Activated naive CD8-positive, alpha-beta T cell treated with anti-CD3 and anti-CD28 coated beads, Interleukin-2, amount 10 ng/mL, durations not matched to agents 7 days and 5 days (primary cell): ENCODE measurements at regions not wholly inside any gene's neighbourhood (a gene's known extent, or its start where the extent isn't known, plus 50 kb on each side); places are given as distances from the start of the nearest gene placed in this dataset.
"Not testable (repeated sequence)": the region's sequence is repeated elsewhere in the genome, so short reads cannot be mapped to it uniquely, and the experiment has no call there.

Experiments used
- ATAC-seq: fragments of 150-1000 bp; cut with Tn5 transposase; one replicate; pipeline ENCODE4 v1.10.0; 2021; ENCODE audit warnings: low read depth, moderate library complexity
- POLR2A ChIA-PET: fragments of 350-600 bp; sonication (Branson Sonifier 250); formaldehyde crosslinking; loops from one replicate; lab custom pipeline; 2021; ENCODE audit warnings: antibody characterized with exemption; lab: Charles Lee
- DNase-seq: peaks from one replicate; pipeline ENCODE4 v3.0.0; 2021
- H3K27ac Mint-ChIP-seq: one replicate; pipeline ENCODE4 v1.8.0; 2022; ENCODE audit warnings: mild to moderate bottlenecking, mixed read lengths
- H3K27me3 Mint-ChIP-seq: one replicate; pipeline ENCODE4 v1.8.0; 2022; ENCODE audit warnings: mild to moderate bottlenecking, moderate library complexity, mixed read lengths
- H3K36me3 Mint-ChIP-seq: one replicate; pipeline ENCODE4 v1.8.0; 2021; ENCODE audit warnings: mild to moderate bottlenecking, mixed read lengths
- H3K4me1 Mint-ChIP-seq: one replicate; pipeline ENCODE4 v1.8.0; 2021; ENCODE audit warnings: mixed read lengths
- H3K4me3 Mint-ChIP-seq: one replicate; pipeline ENCODE4 v1.8.0; 2022; ENCODE audit warnings: mild to moderate bottlenecking, moderate library complexity, mixed read lengths
- H3K9me3 Mint-ChIP-seq: one replicate; pipeline ENCODE4 v1.8.0; 2021; ENCODE audit warnings: mixed read lengths

DNA sequence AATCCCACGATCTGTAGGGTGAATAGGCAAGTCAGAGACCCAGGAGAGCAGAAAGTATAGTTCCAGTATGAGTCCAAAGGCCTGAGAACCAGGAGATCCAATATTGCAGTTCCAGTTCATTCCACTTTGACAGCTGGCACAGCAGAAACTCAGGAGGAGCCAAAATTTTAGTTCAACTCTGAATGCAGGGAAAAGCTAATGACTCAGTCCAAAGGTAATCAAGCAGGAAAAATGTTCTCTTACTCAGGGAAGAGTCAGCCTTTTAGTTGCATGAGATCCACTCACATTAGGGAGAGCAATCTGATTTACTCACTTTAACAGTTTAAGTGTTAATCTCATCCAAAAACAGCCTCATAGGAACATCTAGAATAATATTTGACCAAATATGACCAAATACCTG is 130.2 kb upstream of the LRFN5 start:
- no peaks in the 10 kb centered on the region for H3K9me3 Mint-ChIP-seq
- ATAC-seq, result no peak
- no peaks in the 10 kb centered on the region for H3K36me3 Mint-ChIP-seq
- H3K4me1 Mint-ChIP-seq, result no peaks in the 10 kb centered on the region
- no peaks in the 10 kb centered on the region for H3K27me3 Mint-ChIP-seq
- H3K27ac Mint-ChIP-seq, result no peak overlapping the region
- DNase-seq, result no peak
- POLR2A ChIA-PET, result no interaction called here
- no peak overlapping the region for H3K4me3 Mint-ChIP-seq

DNA sequence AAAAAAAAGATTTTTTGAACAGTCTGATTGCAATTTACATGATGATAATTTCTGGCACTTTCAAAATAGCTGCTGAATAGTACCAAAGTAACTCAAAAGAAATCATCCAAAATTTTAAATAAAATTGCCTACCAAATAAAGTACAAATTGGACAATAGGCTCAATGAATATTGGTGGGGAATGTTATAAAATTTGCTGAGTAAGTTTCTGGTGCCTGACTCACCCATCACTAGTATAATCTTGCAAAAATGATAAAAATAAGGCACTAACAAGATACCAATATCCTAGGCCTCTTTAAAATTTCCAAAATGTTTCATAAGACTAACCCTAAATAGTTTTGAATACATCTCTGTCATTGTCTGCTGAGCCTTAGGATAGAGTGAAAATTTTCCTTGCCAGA is 145.3 kb upstream of the LRFN5 start:
- DNase-seq, result no peak
- H3K9me3 Mint-ChIP-seq, result no peaks in the 10 kb centered on the region
- no peaks in the 10 kb centered on the region for H3K4me1 Mint-ChIP-seq
- ATAC-seq, result no peak
- H3K27ac Mint-ChIP-seq, result no peak overlapping the region
- no peaks in the 10 kb centered on the region for H3K36me3 Mint-ChIP-seq
- no peaks in the 10 kb centered on the region for H3K27me3 Mint-ChIP-seq
- POLR2A ChIA-PET, result no interaction called here
- H3K4me3 Mint-ChIP-seq, result no peak overlapping the region

DNA sequence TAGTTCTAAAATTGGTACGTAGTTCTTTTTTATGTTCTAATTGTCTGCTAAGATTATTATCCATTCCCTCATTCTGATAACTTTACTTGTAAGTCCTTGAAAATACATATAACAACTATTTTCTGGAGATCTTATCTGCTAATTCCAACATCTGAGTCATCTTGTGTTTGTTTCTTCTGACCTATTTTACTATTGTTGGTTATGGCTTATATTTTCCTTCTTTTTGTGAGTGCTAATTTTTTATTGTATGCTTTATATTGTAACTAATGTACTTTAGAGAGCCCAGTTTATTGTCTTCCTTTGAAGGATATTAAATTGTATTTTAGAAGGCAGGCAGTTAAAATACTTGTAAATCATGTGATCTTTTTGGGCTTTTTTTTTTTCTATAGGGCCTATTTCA is 149.3 kb upstream of the LRFN5 start:
- Mint-ChIP-seq H3K9me3 (no peaks in the 10 kb centered on the region), H3K27me3 (no peaks in the 10 kb centered on the region), H3K4me1 (no peaks in the 10 kb centered on the region), H3K4me3 (no peak overlapping the region), H3K36me3 (no peaks in the 10 kb centered on the region), H3K27ac (no peak overlapping the region)
- DNase-seq (no peak), ATAC-seq (no peak)
- POLR2A ChIA-PET, result no interaction called here

DNA sequence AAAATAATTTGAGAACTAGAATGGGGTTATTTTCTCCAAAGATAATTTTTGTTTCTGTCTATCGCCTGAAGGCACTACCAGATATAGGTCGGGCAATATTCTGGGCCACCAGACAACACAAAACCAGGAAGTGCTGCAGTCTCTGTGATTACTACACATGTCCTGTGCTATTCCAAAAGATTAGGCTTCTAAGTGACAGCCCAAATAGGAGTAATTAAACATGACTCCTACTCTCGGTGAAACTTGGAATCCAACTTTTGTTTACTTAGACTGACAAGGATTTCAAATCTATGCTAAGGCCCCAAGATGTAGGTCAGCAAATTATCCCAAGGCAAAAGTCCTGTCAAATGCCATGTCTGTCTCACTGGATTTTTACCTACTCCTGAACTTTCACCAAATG is 157.6 kb upstream of the LRFN5 start:
- Mint-ChIP-seq H3K36me3 (no peaks in the 10 kb centered on the region), H3K27ac (no peak overlapping the region), H3K4me1 (no peaks in the 10 kb centered on the region), H3K9me3 (no peaks in the 10 kb centered on the region), H3K27me3 (no peaks in the 10 kb centered on the region), H3K4me3 (no peak overlapping the region)
- POLR2A ChIA-PET, result no interaction called here
- DNase-seq (no peak), ATAC-seq (no peak)

DNA sequence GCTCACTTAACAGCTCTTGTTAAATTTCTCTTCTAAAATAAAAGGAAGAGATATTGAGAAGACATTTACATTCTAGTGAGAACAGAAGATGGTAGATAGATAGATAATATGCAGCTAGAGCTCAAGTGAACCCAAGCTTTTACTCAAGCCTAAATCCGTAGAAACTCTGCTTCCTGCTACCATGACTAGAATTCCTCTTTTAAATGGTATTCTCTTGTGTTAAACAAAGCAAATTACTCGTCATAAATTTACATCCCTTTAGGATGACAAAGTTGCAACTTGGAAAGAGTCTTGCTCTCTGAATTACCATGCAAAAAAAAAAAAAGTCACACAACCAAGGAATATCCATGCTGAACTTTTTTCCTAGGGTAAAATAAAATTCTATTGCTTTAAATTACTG is 160.7 kb upstream of the LRFN5 start:
- DNase-seq, result no peak
- no peaks in the 10 kb centered on the region for H3K27me3 Mint-ChIP-seq
- no peaks in the 10 kb centered on the region for H3K9me3 Mint-ChIP-seq
- H3K4me1 Mint-ChIP-seq, result no peaks in the 10 kb centered on the region
- POLR2A ChIA-PET, result no interaction called here
- no peak overlapping the region for H3K4me3 Mint-ChIP-seq
- no peak overlapping the region for H3K27ac Mint-ChIP-seq
- H3K36me3 Mint-ChIP-seq, result no peaks in the 10 kb centered on the region
- no peak for ATAC-seq

DNA sequence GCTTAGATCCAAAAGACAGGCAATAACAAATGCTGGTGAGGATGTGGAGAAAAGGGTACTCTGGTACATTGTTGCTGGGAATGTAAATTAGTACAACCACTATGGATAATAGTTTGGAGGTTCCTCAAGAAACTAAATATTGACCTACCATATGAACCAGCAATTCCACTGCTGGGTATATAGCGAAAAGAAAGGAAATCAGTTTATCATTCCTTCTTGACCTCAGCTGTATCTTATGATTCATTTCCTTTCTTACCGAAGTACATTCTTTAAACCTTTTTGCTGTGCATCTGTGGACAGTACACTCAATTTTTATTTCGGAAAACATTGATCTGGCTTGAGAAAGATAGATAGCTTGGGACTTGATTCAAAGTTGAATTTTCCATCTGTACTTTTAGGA is 183.2 kb upstream of the LRFN5 start:
- Mint-ChIP-seq H3K4me1 (no peaks in the 10 kb centered on the region), H3K27ac (no peak overlapping the region), H3K27me3 (no peaks in the 10 kb centered on the region), H3K4me3 (no peak overlapping the region), H3K9me3 (peaks cover 2% of the 10 kb centered on the region), H3K36me3 (no peaks in the 10 kb centered on the region)
- DNase-seq, result no peak
- no peak for ATAC-seq
- POLR2A ChIA-PET, result no interaction called here

DNA sequence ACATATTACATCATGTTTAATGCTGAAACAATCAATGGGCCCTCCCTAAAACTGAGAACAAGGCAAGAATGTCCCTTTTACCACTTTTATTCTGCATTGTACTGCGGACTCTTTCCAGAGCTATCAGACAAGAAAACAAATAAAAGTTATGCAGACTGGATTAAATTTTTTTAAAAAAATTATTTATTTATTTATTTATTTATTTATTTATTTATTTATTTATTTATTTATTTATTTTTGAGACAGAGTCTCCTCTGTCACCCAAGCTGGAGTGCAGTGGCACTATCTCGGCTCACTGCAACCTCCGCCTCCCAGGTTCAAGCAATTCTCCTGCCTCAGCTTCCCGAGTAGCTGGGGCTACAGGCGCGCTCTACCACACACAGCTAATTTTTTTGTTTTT is 185.4 kb upstream of the LRFN5 start:
- H3K27me3 Mint-ChIP-seq, H3K4me3 Mint-ChIP-seq, H3K9me3 Mint-ChIP-seq, POLR2A ChIA-PET, H3K4me1 Mint-ChIP-seq, H3K27ac Mint-ChIP-seq, DNase-seq, H3K36me3 Mint-ChIP-seq, ATAC-seq: not testable (repeated sequence)

DNA sequence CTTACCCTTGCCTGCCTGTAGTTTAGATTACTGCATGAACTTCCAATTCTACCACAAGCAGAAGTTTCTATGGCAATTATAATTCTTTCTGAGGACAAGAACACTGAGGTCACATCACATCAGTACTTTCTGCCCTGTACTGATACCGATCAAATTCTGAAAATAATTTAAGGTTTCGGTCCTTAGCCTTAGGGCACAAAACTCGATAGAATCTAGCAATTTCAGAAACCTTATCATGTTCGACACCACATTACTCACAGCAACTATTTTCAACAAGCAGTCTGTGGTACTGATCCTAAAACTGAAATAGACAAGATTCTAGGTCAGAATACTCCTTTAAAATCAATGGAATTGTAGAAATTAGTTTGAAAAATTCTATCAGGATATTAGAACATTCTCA is 187.0 kb upstream of the LRFN5 start:
- POLR2A ChIA-PET, result no interaction called here

DNA sequence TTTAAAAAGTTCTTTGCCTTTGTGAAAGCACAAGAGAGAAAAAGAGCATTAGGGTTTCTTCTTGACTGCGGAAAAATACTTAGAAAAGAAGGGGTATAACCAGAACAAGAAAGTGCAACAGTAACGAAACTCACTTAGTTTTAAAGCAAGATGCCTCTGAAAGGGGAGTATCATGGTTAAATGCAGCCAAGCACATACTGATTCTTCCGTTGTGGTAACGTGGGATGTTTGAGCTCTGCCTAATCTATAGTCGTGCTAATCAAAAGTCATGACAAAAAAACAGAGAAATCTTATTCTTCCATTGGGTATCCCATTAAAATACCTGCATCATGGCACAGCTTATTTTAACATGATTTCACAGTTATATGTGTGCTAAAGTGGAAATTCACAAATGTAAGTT is 187.8 kb upstream of the LRFN5 start:
- Mint-ChIP-seq H3K4me1 (no peaks in the 10 kb centered on the region), H3K27ac (no peak overlapping the region), H3K9me3 (peaks cover 2% of the 10 kb centered on the region), H3K36me3 (no peaks in the 10 kb centered on the region), H3K4me3 (no peak overlapping the region), H3K27me3 (no peaks in the 10 kb centered on the region)
- POLR2A ChIA-PET, result no interaction called here
- ATAC-seq (no peak), DNase-seq (no peak)

More for the DNA sequence above, 187.0 kb upstream of the LRFN5 start:
- Mint-ChIP-seq H3K4me3 (no peak overlapping the region), H3K36me3 (no peaks in the 10 kb centered on the region), H3K27me3 (no peaks in the 10 kb centered on the region), H3K27ac (no peak overlapping the region), H3K4me1 (no peaks in the 10 kb centered on the region), H3K9me3 (peaks cover 2% of the 10 kb centered on the region)
- no peak for DNase-seq
- ATAC-seq, result no peak

DNA sequence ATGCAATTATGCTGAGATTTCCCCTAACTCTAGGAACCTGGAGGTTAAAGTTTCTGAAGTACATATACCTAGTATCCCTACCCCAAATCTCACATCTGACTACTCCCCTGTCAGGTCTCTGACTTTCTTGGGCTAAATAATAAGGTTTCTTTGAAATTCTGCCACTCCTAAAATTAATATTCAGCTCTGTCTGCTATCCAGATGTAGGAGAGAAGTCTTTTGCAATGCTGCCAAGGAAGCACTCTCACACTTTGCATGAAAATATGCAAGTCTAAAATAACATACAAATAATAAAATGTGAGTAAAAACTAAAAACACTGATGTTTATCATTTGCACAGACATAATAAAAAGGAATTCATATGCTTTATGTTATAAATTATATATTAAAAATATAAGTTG is 196.9 kb upstream of the LRFN5 start:
- POLR2A ChIA-PET, result no interaction called here
- ATAC-seq, result no peak
- Mint-ChIP-seq H3K4me3 (no peak overlapping the region), H3K27me3 (no peaks in the 10 kb centered on the region), H3K4me1 (no peaks in the 10 kb centered on the region), H3K9me3 (no peaks in the 10 kb centered on the region), H3K36me3 (no peaks in the 10 kb centered on the region), H3K27ac (no peak overlapping the region)
- DNase-seq, result no peak

DNA sequence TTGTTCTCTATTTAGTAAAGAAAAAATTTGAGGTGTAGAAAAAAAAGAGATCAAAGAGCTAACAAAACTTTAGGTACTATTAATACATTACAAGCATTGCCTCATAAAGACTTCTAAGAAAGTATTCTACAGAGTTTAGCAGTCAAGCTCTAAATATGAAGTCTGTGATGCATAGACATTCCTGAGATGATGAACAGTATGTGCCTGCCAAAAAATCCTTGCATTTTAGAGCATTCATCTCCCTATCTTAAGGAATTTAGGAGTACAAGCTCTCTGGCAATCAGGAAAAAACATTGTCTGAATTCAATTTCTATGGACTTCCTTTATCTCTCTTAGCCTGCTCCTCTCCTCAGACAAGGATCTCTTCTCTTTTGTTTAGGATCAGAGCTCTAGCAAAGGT is 202.6 kb upstream of the LRFN5 start:
- DNase-seq, result no peak
- no peaks in the 10 kb centered on the region for H3K36me3 Mint-ChIP-seq
- POLR2A ChIA-PET, result no interaction called here

DNA sequence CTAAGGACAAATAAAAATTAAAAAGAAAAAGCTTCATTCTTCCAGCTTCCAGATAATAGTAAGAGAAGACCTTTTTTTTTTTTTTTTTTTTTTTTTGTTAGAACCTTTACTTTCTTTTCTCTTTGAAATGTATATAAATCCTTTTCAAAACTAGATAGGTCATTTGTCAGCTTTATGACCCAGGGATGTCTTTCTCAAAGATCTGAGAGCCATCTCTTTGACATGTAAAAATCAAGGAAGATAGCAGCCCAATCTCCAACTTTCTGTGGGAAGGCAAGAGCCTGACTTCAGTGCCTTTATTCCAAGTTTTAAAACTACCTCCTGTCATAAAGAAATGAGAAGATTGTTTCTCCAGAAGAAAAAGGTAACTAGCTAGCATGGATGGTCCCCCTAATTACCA is 203.3 kb upstream of the LRFN5 start:
- no peak for DNase-seq
- H3K4me3 Mint-ChIP-seq, result no peak overlapping the region
- POLR2A ChIA-PET, result no interaction called here
- H3K27me3 Mint-ChIP-seq, result no peaks in the 10 kb centered on the region
- no peak overlapping the region for H3K27ac Mint-ChIP-seq
- no peaks in the 10 kb centered on the region for H3K36me3 Mint-ChIP-seq
- H3K9me3 Mint-ChIP-seq, result no peaks in the 10 kb centered on the region
- no peak for ATAC-seq
- no peaks in the 10 kb centered on the region for H3K4me1 Mint-ChIP-seq

More for the DNA sequence above, 202.6 kb upstream of the LRFN5 start:
- H3K4me3 Mint-ChIP-seq, result no peak overlapping the region
- no peak for ATAC-seq
- H3K9me3 Mint-ChIP-seq, result no peaks in the 10 kb centered on the region
- no peaks in the 10 kb centered on the region for H3K27me3 Mint-ChIP-seq
- H3K4me1 Mint-ChIP-seq, result no peaks in the 10 kb centered on the region
- H3K27ac Mint-ChIP-seq, result no peak overlapping the region

DNA sequence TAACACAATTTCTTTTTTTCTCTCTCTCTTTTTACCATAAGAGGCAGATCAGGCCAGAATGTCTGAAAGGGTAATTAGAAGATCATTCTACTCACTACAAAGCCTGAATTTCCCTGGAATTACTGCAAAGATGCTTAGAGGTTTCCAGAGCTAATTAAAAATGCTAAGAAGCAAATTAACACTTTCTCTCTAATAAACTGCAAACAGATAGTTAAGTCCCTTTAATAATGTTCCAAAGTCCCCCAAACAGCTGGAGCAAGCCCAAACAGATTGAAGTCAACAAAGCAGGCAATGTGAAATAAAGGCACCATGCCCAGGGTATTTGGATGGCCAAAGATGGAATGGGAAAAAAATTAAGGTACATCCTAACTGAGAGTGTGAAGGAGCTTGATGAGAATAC is 208.8 kb upstream of the LRFN5 start:
- H3K36me3 Mint-ChIP-seq, result no peaks in the 10 kb centered on the region
- POLR2A ChIA-PET, result no interaction called here
- H3K4me1 Mint-ChIP-seq, result no peaks in the 10 kb centered on the region

DNA sequence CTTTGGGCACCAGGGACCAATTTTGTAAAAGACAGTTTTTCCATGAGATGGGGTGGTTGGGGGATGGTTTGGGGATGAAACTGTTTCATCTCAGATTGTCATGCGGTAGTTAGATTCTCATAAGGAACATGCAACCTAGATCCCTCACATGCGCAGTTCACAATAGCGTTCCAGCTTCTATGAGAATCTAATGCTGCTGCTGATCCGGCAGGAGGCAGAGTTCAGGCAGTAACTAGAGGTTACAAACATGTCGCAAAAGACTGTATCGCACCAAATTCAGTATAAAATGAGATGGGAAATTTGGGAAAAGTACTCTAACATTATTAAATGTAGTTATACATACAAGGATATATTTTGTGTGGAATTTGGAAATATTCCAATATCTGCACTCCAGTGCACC is 213.2 kb upstream of the LRFN5 start:
- POLR2A ChIA-PET, result no interaction called here
- H3K4me3 Mint-ChIP-seq, result no peak overlapping the region

More for the DNA sequence above, 208.8 kb upstream of the LRFN5 start:
- Mint-ChIP-seq H3K9me3 (no peaks in the 10 kb centered on the region), H3K27ac (no peak overlapping the region), H3K4me3 (no peak overlapping the region), H3K27me3 (no peaks in the 10 kb centered on the region)
- ATAC-seq (no peak), DNase-seq (no peak)

DNA sequence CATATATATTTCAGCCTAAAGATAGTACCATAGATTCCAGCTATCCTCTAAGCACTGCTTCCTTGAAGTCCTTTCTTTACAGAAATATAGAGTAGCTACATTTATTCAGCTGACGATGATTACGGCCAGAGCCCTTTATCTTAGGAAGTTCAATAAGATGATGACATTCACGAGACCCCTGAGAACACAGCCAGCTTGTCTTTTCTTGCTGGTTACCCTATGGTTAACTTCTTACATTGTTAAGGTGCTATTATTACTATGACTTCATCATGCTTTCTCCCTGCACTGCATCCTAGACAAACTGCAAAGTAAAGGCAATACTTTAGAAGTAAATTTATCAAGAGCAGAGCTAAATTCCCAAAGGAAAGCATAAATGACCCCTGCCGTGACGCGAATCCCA is 214.4 kb upstream of the LRFN5 start:
- Mint-ChIP-seq H3K4me1 (no peaks in the 10 kb centered on the region), H3K27ac (no peak overlapping the region), H3K9me3 (no peaks in the 10 kb centered on the region), H3K4me3 (no peak overlapping the region), H3K36me3 (no peaks in the 10 kb centered on the region), H3K27me3 (no peaks in the 10 kb centered on the region)
- POLR2A ChIA-PET, result no interaction called here
- ATAC-seq (no peak), DNase-seq (no peak)

More for the DNA sequence above, 213.2 kb upstream of the LRFN5 start:
- H3K27me3 Mint-ChIP-seq, result no peaks in the 10 kb centered on the region
- DNase-seq (no peak), ATAC-seq (no peak)
- no peak overlapping the region for H3K27ac Mint-ChIP-seq
- no peaks in the 10 kb centered on the region for H3K36me3 Mint-ChIP-seq
- no peaks in the 10 kb centered on the region for H3K4me1 Mint-ChIP-seq
- H3K9me3 Mint-ChIP-seq, result no peaks in the 10 kb centered on the region
